GM21529 (cell line): ENCODE measurements at regions not wholly inside any gene's neighbourhood (a gene's known extent, or its start where the extent isn't known, plus 50 kb on each side); places are given as distances from the start of the nearest gene placed in this dataset.
A peak's percentile ranks its signal among the peaks of the same experiment; 100 is the strongest.
"Not testable (repeated sequence)": the region's sequence is repeated elsewhere in the genome, so short reads cannot be mapped to it uniquely, and the experiment has no call there.

Source experiments
- ATAC-seq: cut with Tn5 transposase; IDR thresholded peaks from one replicate; pipeline ENCODE4 v1.9.1; 2021; ENCODE audit not compliant: unreplicated experiment

GRCh38 chr5:91493086-91493485 lies 110.0 kb upstream of the ARRDC3 start:
- ATAC-seq = no peak

DNA sequence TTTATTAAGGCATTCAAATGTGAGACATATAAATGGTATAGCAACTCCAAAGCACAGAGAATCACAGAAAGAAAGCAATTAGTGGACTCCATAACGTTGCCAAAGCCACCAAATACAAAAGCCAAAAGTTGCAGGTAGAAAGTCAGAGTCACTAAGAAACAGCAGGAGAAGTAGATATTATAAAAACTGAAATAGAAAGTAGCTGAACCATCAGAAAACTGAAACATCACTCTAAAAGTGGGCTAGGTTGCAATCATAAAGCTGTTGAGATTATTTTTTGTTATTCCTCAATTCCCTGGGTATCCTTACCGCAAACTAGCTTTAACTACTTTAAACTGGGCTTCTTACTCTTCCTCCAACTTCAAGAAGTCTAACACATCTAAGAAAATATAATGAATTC lies 108.1 kb upstream of the ARRDC3 start:
- no peak for ATAC-seq

DNA sequence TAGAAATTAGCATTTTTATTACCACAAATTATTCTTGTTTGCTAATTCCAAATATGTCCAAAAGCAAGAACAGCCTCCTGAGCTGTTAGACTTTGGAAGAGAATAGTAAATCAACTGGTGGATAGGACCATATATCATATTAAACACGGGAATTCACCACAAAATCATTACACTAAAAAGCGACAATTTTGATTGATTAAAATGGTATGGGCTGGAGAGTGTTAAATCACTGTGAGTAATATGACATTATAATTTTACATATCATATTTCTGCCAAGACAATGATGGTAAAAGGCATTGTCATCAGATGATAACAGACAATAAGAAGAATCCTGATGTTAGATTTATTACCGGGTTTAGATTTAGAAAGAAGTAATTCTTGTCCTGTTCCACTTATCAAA lies 107.2 kb upstream of the ARRDC3 start:
- ATAC-seq = no peak

DNA sequence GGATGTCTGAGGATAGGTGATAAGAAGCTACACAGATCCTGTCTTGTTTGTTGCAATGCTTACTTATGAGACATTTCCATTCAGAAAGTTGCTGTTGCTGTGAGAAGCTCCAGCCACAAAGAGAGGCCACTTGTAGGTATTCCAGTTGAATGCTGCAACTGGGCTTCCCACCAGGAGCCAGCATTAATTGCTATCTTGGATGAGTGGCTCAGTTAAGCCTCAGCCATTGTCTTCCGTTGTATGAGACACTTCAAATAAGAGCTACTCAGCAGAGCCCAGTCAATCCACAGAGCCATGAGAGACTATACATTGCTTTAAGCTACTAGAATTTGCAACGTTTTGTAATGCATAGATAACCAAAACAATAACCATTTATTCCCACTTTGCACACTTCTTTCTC lies 104.3 kb upstream of the ARRDC3 start:
- no peak for ATAC-seq

GRCh38 chr5:91486638-91487037 lies 103.5 kb upstream of the ARRDC3 start:
- ATAC-seq = no peak

GRCh38 chr5:91484662-91485061 lies 101.5 kb upstream of the ARRDC3 start:
- ATAC-seq = no peak

DNA sequence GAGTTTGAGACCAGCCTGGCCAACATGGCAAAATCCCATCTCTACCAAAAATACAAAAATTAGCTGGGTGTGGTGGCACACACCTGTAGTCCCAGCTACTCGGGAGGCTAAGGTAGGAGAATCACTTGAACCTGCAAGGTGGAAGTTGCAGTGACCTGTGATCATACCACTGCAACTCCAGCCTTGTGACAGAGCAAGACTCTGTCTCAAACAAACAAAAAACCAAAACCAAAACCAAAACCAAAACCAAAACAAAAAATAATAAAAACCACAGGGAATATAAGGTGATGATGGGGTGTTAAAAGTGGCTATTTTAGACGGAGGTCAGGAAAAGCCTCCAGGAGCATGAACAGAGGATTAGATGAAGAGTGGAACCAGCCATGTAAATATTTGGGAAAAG lies 96.3 kb upstream of the ARRDC3 start:
- not testable (repeated sequence) for ATAC-seq

DNA sequence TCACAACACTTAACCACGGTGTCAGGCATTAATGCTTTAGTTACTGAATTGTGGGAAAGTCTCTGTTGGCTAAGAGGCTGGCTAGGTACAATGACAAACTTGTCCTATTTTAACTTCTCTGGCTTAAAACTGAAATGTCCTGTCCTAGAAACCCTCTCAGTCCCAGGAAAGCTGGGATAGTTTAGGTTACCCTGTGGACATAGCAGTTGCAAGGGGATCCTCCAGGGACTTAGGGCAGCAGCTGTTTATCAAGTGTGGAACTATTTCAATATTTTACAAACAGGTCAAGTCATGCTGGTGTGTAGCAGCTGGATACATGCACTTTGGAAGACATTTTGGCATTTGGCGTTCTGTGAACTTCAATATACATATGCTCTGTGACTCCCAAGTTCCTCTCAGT lies 95.0 kb upstream of the ARRDC3 start:
- ATAC-seq = no peak

GRCh38 chr5:91477408-91477807 lies 94.3 kb upstream of the ARRDC3 start:
- ATAC-seq = no peak

DNA sequence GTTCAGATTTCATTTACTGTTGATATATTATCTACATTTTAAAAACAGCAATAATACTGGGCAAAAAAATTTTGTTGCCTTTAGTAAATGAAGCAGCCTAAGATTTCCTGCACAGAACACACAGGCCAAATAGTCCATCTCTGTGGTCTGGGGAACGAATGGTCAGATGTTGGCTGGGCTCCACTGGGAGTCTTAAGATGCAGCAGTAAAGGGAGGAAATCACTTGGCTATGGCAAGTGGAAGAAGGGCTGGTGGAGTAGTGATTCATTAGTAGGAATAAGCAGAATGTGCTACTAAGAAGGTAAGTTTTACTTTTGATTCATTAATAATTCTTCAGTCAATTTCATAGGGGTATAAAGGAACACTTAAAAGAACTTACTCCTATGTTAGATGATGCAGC lies 91.1 kb upstream of the ARRDC3 start:
- no peak for ATAC-seq

- no peak for ATAC-seq
Measured at GRCh38 chr5:91472631-91473030, 89.5 kb upstream of the ARRDC3 start.

GRCh38 chr5:91469517-91470165 lies 86.5 kb upstream of the ARRDC3 start:
- ATAC-seq = no peak

- ATAC-seq = no peak
Measured at GRCh38 chr5:91468651-91469422, 85.7 kb upstream of the ARRDC3 start.

DNA sequence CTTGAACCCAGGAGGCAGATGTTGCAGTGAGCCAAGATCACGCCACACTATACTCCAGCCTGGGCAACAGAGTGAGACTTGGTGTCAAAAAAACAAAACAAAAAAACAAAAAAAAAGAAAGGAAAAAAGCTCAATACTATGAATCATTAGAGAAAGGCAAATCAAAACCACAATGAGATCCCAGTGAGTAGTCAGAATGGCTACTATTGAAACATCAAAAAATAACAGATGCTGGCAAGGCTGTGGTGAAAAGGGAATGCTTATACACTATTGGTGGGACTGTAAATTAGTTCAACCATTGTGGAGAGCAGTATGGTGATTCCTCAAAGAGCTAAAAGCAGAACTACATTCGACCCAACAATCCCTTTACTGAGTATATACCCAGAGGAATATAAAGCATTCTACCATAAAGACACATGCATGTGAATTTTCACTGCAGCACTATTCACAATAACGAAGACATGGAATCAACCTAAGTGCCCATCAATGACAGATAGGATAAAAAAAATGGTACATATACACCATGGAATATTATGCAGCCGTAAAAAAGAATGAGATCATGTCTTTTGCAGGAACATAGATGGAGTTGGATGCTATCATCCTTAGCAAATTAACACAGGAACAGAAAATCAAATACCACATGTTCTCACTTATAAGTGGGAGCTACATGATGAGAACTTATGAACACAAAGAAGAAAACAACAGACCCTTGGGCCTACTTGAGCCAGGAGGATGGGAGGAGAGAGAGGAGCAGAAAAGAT lies 81.9 kb upstream of the ARRDC3 start:
- no peak for ATAC-seq

GRCh38 chr5:91457681-91458058 lies 74.6 kb upstream of the ARRDC3 start:
- no peak for ATAC-seq

DNA sequence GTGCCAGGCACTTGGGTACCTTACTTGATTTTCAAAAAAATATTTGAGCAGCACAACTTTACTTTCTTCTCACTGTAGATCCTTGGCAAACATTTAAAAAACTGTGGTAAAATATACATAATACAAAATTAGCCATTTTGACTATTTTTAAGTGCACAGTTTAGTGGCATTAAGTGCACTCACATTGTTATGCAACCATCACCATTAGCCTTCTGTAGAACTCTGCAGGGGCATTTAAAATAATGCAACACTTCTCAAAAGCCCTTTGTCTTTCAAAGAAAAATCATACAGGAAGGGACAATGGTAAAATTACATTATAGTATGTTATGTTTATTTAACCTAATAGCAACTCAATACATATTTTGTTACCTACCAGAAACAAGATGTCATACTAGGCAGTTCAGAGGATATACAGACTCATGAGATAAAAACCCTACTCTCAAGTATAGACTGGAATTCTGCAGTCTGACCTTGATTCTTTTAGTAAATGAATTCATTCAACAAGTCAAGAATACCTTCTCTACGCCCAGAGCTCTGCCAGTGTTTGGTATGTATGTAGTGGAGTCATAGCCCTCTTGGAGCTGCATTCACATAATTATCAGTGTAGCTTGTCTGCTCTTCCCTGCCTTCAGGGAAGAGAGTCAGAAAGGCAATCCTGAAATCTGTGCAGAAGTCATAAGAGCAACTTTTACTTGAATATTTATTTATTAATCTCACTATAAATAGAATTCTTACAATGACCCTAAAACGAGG lies 74.0 kb upstream of the ARRDC3 start:
- ATAC-seq = no peak

DNA sequence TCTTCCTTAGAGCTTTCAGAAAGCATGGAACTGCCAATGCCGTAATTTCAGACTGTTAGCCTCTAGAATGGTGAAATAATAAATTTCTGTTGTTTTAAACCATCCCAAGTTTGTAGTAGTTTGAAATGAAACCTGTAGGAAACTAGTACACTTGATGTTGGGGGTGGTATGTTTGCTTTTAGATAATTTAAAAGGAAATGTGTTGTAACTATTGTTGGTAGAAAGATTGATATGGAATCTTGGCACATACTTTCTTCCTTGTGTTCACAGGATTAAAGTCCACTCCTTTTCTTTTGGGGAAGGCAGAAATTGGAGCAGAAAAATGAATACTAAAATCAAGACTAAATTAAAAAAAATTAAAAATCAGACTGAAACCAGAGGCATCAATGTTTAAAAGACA lies 66.0 kb upstream of the ARRDC3 start:
- no peak for ATAC-seq

DNA sequence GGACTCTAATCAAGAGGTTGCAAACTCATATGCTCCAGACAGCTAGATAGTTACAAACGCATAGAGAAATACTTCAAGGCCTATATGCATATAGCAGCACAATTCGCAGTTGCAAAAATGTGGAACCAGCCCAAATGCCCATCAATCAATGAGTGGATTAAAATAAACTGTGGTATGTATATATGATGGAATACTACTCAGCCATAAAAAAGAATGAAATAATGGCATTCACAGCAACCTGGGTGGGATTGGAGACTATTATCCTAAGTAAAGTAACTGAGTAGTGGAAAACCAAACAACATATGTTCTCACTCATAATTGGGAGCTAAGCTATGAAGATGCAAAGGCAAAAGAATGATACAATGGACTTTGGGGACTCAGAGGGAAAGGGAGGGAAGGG lies 65.0 kb upstream of the ARRDC3 start:
- not testable (repeated sequence) for ATAC-seq

DNA sequence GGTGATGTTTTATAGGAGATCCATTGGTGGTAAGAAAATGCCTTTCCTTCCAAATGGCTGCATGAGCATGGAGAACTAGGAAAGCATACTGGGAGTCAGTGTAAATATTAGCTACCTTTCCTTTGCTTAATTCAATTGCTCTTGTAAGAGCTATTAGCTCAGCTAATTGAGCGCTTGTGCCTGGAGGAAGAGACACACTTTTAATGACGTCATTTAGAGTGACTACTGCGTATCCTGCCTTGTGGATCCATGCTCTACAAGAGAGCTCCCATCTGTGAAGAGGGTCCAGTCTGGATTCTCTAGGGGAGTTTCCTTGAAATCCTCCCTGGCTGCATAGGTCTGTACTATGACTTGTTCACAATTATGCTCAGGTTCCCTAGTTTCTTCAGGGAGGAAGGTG lies 63.8 kb upstream of the ARRDC3 start:
- not testable (repeated sequence) for ATAC-seq

- peak; percentile 48 for ATAC-seq
Measured at GRCh38 chr5:91443761-91444467, 60.8 kb upstream of the ARRDC3 start.

DNA sequence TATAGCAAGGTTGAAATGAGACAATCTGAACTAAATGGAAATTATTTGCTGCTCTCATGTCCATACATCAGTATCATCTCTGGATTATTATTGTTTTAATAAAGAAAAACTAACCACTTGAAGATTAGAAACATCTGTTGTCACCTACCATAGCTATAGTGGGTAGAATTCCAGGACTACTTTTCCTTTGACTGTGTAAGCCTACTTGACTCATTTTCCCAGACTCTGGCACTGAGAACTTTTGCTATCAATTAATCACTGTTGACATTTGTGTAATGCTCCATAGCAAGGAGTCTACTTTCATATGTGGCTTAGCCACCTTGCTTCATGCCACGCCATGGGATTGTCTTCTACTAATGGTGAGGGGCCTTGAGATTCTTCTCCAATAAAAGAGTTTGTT lies 59.9 kb upstream of the ARRDC3 start:
- no peak for ATAC-seq
